Osteocyte (in vitro differentiated cells): ENCODE measurements at regions not wholly inside any gene's neighbourhood (a gene's known extent, or its start where the extent isn't known, plus 50 kb on each side); places are given as distances from the start of the nearest gene placed in this dataset.

ENCODE experiments used
- DNase-seq: peaks from one replicate; pipeline ENCODE4 v3.0.0; 2021; ENCODE audit warnings: mixed read lengths; ENCODE audit not compliant: unreplicated experiment; ENCODE audit errors: extremely low spot score
- H3K27ac Mint-ChIP-seq: one replicate; pipeline ENCODE4 v1.8.0; 2021; ENCODE audit warnings: mild to moderate bottlenecking, mixed read lengths; ENCODE audit not compliant: unreplicated experiment
- H3K27me3 Mint-ChIP-seq: one replicate; pipeline ENCODE4 v1.8.0; 2021; ENCODE audit warnings: mixed read lengths; ENCODE audit not compliant: unreplicated experiment
- H3K36me3 Mint-ChIP-seq: one replicate; pipeline ENCODE4 v1.8.0; 2021; ENCODE audit warnings: mixed read lengths; ENCODE audit not compliant: unreplicated experiment
- H3K4me1 Mint-ChIP-seq: one replicate; pipeline ENCODE4 v1.8.0; 2021; ENCODE audit warnings: mixed read lengths; ENCODE audit not compliant: unreplicated experiment
- H3K4me3 Mint-ChIP-seq: one replicate; pipeline ENCODE4 v1.8.0; 2021; ENCODE audit warnings: mild to moderate bottlenecking, moderate library complexity, mixed read lengths; ENCODE audit not compliant: unreplicated experiment
- H3K9me3 Mint-ChIP-seq: one replicate; pipeline ENCODE4 v1.8.0; 2021; ENCODE audit warnings: mixed read lengths; ENCODE audit not compliant: unreplicated experiment
- CTCF ChIP-seq: fragments of 200-600 bp; sonication (generic); IDR thresholded peaks from 2 replicates; pipeline ENCODE4 v1.5.0; 2021; ENCODE audit warnings: antibody characterized with exemption, mild to moderate bottlenecking, moderate library complexity

DNA sequence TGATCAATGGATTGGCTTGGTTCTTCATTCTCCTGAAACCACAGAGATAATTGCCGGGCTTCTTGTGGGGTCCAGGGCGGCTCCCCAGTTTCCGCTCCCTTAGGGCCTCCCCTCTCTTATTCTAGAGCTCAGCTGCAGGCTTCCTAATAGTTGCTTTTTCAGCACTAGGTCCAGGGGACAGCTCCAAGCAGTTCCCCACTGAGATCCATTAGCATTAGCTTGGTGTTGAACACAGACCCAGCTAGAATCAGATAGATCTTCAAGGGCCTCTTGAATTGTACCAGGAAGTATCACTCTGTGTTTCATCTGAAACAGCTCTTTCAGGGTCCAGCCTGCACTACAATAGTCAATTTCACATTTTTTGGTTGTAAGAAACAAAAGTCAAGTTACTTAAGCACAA is 238.7 kb downstream of the SEC23IP start:
- no peak for DNase-seq
- H3K4me1 Mint-ChIP-seq, result peaks cover 2% of the 10 kb centered on the region
- TF ChIP-seq CTCF, result no peak
- H3K27me3 Mint-ChIP-seq, result peaks cover 6% of the 10 kb centered on the region
- no peaks in the 10 kb centered on the region for H3K36me3 Mint-ChIP-seq
- no peak overlapping the region for H3K27ac Mint-ChIP-seq
- H3K4me3 Mint-ChIP-seq, result no peak overlapping the region
- peaks cover 3% of the 10 kb centered on the region for H3K9me3 Mint-ChIP-seq

GRCh38 chr10:120132811-120133210 is 240.3 kb downstream of the SEC23IP start:
- TF ChIP-seq CTCF, result no peak
- Mint-ChIP-seq H3K9me3 (peaks cover 3% of the 10 kb centered on the region), H3K27me3 (peaks cover 6% of the 10 kb centered on the region)

GRCh38 chr10:120138689-120139088 is 246.2 kb downstream of the SEC23IP start:
- Mint-ChIP-seq H3K27me3 (peaks cover 2% of the 10 kb centered on the region), H3K9me3 (no peaks in the 10 kb centered on the region), H3K4me1 (no peaks in the 10 kb centered on the region), H3K27ac (no peak overlapping the region), H3K4me3 (no peak overlapping the region), H3K36me3 (no peaks in the 10 kb centered on the region)
- no peak for TF ChIP-seq CTCF
- no peak for DNase-seq

More at GRCh38 chr10:120132811-120133210, 240.3 kb downstream of the SEC23IP start:
- no peaks in the 10 kb centered on the region for H3K36me3 Mint-ChIP-seq
- peaks cover 2% of the 10 kb centered on the region for H3K4me1 Mint-ChIP-seq
- DNase-seq, result no peak
- no peak overlapping the region for H3K4me3 Mint-ChIP-seq
- H3K27ac Mint-ChIP-seq, result no peak overlapping the region

GRCh38 chr10:120145107-120145506 is 252.6 kb downstream of the SEC23IP start:
- no peak overlapping the region for H3K27ac Mint-ChIP-seq
- H3K4me3 Mint-ChIP-seq, result no peak overlapping the region
- peaks cover 4% of the 10 kb centered on the region for H3K9me3 Mint-ChIP-seq
- no peaks in the 10 kb centered on the region for H3K4me1 Mint-ChIP-seq
- no peaks in the 10 kb centered on the region for H3K36me3 Mint-ChIP-seq
- no peaks in the 10 kb centered on the region for H3K27me3 Mint-ChIP-seq
- TF ChIP-seq CTCF, result no peak
- DNase-seq, result no peak

- H3K27me3 Mint-ChIP-seq, result no peaks in the 10 kb centered on the region
Observed at GRCh38 chr10:120156614-120157274, 264.2 kb downstream of the SEC23IP start.

More at GRCh38 chr10:120156614-120157274, 264.2 kb downstream of the SEC23IP start:
- Mint-ChIP-seq H3K36me3 (no peaks in the 10 kb centered on the region), H3K4me3 (no peak overlapping the region), H3K4me1 (no peaks in the 10 kb centered on the region), H3K27ac (no peak overlapping the region), H3K9me3 (peaks cover 9% of the 10 kb centered on the region)
- DNase-seq, result no peak
- no peak for TF ChIP-seq CTCF
